Activated CD8-positive, alpha-beta memory T cell treated with anti-CD3 and anti-CD28 coated beads, Interleukin-2, amount 50 U/mL, for 48 hours (primary cell): ENCODE measurements at regions not wholly inside any gene's neighbourhood (a gene's known extent, or its start where the extent isn't known, plus 50 kb on each side); places are given as distances from the start of the nearest gene placed in this dataset.
"Not testable (repeated sequence)": the region's sequence is repeated elsewhere in the genome, so short reads cannot be mapped to it uniquely, and the experiment has no call there.

Experiments
- DNase-seq: peaks from one replicate; pipeline ENCODE4 v3.0.0-alpha.2; 2020

DNA sequence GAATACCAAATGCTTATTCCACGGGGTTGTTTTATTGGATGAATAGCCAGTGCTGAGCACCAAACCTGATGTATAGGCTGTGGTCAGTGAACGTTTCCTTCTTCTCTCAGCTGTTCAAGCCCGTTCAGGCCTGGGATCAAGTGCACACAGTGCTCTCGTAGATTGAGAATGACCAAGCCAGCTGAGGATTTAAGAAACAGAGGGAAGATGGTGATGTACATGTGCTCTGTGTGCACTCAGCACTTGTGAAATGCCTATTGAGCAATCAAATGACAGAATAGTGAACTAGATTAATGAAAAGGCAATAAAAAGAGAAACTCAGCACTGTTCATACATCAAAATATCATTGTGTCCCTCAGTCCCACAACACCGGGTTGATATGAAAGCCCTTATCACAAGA, 302.5 kb downstream of the BMPER start:
- DNase-seq = no peak

DNA sequence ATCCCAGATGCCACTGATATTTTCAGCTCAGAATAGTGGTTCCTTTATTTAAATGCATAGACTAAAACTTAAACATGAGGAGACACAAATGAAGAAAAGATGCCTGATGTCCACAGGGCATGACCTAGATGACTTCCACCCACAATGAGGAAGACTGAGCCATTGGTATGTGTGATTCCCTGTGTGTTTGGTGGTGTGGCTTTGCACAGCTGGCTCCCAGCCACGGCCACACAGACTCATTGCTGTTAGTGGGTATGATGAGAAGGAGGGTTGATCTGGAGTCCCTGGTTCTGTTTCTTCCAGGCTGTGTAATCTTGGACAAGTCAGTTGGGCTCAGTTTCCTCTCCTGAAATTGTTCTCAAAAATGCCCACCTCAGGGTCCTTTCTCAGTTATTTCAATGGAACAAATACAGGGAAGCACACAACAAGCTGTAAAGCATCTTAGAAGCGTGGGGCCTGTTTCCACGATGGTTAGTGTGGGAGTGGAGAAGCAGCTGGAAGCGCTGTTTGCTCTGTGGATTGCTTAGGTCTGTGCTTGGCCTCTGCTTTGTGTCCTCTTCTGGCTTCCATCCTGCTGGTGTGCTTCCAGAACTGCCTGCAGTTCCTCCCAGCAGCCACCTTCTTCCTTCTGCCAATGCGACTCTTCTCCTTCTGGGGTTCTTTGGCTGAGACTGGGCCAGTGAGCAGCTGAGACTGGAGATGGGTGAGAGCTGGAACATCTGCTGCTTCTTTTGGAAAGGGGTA, 303.7 kb downstream of the BMPER start:
- DNase-seq = no peak

DNA sequence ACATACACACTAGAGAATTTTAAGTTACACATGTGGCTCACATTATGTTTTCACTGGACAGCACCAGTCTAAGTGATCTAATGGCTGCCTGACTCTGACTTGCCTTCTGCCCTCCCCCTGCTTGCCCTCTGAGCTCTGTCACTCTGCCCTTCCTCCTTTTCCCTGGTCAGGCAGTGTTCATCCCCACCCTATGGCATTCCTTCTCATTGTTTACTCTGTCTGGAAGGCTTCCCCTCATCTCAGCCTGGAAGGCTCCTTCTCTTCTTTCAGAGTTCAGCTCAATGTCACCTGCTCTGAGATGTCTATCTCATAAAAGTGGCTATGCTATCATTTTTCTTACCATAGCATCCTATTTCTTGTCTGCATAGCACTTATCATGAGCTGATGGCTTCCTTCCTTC, 305.7 kb downstream of the BMPER start:
- no peak for DNase-seq

DNA sequence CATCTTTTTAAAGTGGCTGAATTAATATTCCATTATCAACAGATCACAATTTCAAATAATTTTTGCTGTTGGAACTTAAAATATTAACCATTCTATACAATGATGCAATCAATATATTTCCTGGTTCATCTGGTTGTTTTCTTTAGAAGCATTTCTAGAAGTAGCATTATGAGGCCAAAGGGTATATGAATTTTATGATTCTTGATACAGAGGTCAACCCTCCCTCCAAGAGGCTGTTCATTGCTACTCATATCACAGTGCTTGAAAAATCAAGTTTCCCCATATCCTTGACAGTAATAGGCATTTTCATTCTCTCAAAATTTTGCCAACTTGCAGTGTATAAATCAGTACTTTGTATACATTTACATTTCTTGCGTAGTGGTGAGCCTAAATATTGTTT, 312.6 kb downstream of the BMPER start:
- no peak for DNase-seq

DNA sequence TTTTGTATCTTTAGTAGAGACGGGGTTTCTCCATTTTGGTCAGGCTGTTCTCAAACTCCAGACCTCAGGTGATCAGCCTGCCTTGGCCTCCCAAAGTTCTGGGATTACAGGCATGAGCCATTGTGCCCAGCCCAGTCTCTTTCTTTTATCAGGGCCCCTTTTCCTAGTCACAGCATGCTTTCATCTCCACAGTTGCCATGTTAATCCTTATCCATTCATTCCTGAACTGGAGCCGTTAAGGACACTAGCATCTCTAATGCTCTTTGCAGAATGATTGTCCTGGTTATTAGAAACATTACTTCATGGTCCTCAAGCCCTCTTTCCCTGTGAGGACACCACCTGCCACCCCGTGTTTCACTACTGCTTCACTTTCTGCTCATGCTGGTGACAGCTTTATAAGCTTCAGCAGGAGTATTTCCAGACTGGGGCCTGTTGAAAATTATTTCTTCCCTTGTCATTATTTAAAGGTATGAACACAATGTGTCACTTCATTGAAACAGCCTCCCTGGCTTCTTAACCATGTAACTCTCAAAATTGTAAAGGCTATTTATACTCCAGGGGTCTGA, 313.9 kb downstream of the BMPER start:
- DNase-seq = no peak

DNA sequence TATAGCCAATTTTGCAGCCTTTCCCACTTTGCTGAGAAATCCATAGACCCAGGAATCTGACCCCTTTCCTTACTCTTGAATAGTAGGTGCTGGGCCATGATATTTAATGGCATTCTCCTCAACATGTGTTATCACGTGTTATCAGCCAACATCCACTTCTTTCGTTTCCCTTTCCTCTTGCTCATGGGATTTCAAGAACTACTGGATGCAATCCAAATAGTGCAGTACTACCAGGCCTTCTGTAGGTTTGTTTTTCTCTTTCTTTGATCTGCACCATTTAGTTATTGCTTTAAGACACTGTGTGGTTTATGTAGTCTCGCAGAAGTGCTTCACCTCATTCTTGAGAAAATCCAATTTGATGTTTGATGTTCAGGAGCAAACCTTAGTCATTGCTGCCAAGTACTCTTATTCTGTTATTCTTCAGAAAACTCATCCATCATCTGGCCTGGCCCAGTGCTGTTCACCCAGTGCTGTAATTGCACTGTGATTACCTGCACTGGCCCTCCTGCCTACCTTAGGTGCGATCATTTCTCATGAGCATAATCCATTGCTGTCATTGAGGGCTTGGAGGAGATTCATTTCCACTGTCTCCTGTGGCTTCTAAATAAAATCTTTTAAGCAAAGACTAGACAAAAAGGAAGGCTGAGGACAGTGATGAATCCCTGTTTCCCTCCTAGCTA, 315.3 kb downstream of the BMPER start:
- DNase-seq = no peak

DNA sequence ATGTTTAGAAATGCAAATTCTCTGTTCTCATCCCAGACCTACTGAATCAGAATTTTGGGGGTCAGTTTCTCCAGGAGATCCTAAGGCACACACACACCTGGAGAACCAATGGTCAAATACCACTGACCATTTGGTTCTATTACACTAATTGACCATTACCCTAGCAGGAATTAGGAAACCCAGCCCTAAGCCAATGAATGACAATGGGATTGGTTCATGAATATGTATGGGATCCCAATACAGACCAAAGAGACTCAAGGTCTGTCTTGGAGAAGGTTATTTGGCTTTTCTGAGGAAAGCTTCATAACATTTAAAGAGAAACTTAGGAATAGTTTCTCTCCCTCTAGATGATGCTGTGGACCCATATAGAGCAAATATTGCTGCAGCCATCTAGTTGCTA, 317.0 kb downstream of the BMPER start:
- DNase-seq = no peak

DNA sequence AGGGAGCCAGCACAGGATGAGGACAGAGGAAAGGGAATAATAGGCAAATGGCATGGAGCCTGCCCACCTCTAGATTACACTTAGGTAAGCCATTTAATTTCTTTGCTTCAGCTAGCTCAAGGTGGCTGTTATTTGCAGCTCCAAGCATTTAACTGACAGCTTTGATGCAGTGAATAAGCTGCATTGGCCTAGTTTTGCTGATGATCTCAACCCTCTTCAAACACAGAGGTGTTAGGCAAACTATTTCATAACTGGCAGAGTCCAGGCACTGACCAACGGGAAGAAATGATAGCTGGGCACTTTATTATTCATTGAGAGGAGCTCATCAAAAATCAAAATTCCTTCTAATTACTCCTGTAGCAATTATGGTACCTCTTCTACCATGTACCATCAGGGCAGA, 317.4 kb downstream of the BMPER start:
- no peak for DNase-seq

DNA sequence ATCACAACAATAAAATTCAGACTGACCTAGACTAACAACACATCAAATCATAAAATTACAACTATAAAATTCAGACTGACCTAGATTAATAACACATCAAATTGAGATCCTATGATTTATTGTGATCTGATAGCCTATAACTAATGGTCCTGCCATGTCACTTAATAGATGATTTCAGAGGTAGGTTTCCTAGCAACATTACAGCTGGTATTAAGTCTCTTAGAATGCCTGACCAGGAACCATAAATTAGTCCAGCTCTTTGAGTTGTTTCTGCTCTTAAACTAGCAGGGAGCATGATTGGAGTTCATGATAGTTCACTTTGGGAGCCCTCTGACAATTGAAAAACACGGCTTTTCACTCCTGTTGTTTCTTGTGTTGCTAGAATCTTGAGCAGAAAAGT, 318.9 kb downstream of the BMPER start:
- DNase-seq = no peak

DNA sequence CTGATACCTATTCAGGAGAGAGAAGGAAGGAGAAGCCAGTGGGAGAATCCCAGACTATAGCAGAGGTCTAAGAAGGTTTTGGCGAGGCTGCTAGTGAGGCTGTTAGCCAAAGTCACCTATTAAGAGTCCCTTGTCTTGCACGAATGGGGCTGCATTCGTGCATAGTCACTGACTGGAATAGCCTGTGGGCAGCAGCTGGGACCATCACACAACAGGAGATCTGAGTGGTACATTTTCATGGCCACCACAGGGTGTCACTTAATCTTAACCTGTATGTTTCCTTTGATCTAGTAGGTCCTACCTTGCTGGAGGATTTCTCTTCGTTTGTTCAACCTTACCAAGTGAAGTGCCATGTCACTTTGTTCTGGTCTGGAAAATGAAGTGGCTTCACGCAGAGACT, 319.9 kb downstream of the BMPER start:
- no peak for DNase-seq

DNA sequence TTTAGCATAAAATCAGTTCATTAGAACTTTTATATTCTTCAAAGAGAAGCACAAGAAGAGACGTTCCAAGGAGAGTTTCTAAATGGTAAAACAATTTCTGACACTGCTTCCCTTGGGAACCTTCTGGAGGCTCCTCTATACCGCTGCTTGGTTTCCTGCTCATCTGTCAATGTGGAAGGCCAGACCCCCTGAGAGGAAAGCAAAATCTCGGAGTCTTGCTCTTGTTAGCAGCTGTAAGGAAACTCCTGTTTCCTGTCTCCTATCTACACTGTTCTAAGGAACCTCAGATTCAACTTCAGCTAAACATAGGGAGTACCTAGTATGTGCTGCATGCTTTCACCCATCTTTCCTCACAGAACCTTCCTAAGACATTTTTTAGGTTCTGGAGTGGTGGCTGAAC, 322.2 kb downstream of the BMPER start:
- DNase-seq = no peak

DNA sequence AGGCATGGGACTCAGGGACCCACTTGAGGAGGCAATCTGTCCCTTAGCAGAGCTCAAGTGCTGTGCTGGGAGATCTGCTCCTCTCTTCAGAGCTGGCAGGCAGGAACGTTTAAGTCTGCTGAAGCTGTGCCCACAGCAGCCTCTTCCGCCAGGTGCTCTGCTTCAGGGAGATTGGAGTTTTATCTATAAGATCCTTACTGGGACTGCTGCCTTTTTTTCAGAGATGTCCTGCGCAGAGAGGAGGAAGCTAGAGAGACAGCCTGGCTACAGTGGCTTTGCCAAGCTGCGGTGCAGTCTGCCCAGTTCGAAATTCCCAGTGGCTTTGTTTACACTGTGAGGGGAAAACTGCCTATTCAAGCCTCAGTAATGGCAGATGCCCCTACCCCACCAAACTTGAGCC, 329.8 kb downstream of the BMPER start:
- DNase-seq = not testable (repeated sequence)

DNA sequence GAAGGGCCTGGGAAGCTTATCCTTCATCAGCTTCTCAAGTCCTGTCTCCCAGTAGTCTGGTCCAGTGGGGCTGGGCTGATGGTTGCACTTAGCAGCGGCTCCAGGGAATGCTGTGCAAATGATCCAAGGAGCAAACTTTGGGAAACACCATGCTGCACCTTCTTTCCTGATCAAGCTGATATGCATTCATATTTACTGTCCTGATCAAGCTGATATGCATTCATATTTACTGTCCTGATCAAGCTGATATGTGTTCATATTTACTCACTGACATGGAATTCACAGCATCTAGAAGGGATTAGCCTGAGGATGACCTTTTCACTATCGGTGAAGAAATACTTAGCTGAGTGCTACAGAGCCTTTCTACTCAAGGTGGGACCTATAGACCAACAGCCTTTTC, 330.7 kb downstream of the BMPER start:
- DNase-seq = no peak

DNA sequence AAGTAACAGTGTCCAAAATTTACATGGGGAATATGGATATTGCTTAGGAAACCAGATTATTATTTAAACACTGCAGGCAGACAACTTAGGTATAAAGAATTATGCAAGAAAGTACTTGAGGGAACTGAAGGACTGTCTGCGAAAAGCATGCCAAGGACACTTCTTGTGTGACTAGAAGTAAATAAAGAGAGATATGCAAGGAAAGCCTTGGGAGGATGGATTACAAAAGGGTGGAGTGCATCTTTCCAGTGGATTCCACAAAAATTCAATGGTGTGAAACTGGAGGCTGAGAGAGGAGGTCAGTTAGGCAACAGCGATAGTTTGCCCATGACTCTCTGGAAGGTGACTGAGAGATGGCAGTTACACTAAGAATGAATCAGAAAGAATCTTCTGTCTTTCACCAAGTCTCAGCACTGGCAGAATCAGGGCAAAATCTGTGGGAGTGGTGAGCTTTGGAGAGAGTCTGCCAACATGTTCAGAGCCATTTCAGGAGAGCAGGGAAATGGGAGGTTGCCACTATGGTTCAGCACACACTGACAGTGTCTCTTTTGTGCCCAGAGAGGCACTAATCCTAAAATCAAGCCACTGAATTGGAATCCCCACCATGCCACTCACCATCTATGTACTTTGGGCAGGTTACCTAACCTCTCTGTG, 331.6 kb downstream of the BMPER start:
- DNase-seq = no peak

DNA sequence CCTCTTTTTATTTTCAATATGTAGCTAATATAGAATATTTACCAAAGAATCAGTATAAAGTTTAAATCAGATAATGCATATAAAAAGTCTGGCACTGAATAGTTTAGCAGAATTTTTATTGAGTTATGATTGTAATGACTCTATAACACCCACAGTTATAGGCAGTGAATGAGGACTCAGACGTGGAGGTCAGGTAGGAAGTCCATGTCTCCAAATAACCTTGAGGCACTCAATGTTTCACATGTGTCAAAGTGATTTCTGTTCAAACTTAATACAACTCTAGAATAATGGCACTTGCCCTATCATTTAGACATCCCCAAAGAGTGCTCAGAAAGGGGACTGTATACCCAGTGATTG, 332.1 kb downstream of the BMPER start:
- no peak for DNase-seq

DNA sequence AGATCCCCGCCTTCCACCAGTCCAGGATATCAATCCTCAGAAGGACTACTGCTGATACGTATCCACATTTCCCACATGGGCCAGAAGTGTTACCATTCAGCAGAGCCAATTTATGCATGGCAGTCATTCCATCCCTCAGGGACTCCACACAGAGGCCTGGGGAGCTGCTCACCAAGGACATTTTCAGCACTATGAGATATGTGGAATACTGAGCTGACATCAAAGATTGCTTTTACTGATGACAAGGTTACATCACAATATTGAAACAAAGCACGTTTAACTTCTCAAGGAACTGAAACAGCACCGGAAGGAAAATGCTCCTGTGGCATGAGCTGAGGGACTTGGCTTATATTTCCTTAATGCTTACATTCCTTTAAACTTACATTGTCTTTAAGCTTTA, 335.1 kb downstream of the BMPER start:
- no peak for DNase-seq

DNA sequence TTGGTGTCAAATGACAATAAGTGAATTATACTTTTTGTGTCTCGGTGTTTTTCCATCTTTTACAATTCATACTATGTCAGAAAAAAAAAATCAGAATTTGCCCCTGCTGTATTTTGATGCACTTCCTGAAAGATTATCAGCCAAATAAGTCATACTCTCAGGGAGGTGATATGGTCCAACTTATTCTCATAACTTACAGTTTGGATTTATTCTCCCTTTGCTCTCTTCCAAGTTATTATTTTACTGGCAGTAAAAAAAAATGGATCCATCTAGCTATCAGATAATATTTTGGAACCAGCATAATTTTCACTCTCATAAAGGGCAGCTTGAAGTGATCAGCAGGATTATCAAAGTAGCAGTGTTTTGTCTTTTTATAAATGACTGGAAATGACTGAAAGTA, 337.1 kb downstream of the BMPER start:
- no peak for DNase-seq

DNA sequence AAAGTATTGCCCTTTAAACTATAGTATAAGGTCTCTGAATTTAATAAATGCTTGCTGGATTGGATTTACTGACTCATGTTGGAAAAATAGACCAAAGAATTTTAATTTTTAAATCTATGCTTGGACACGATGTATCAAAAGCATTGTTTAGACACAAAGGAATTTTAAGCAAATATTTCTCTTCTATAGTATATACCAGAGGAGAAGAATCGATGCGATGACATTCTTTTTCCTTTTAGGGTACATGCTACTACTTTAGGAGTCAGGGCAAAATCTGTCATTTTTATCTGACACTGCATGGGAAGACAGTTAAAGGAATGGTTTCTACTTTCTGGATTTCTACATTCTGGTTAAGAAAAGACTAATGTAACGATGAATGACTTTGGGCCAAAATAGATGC, 339.9 kb downstream of the BMPER start:
- DNase-seq = no peak

DNA sequence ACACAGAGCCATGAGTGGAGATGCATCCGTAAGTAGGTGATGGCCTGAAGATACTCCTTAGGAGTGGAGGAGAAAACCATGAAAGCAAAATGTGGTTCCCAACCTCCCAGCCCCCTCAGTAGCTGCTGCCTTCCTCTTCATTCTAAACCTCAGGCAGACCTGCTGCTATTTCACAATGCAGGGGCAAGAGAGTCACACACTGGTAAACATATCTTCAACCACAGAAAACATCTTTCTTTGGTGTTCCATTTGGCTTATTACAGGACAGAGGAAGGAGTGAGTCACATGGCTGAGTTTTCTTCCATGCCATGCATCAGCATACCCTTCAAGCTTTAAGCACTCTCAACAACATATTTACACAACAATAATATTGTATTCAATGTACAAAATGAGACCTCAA, 342.1 kb downstream of the BMPER start:
- no peak for DNase-seq

DNA sequence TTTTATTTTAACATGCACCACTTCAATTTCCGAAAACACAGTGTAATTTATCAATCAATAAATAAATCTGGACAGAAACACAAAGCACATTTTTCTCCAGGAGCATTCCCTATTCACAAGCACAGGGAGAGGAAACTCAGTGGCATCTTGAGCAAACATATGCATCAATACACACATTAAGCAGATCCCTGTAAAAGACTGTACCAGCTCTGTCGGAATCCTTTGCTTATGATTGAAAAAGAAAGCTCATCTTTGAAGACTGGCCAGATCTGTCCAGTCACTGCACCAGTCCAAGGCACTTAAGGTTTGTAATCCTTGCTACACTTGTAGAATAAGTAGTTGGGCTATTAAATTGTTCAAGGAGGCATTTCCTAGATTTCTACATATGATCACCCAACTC, 343.9 kb downstream of the BMPER start:
- no peak for DNase-seq

DNA sequence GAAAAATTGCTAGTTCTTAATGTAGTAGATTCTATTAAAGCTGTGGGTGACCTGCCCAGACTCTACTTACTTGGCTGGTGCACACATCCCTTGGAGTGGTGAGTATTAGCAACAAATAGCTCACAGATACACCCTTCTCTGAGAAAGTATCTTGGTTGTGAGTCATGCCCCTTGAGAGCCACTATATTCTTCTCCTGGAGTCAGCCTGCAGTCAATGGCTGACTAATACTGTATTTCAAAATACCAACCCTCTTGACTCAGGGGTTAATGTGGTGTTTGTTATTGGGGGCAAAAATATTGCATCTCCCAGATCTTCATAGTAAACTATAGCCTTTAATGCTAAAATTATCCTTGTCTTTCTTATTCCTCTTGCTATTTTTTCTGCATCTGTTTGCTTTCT, 354.9 kb downstream of the BMPER start:
- DNase-seq = no peak

DNA sequence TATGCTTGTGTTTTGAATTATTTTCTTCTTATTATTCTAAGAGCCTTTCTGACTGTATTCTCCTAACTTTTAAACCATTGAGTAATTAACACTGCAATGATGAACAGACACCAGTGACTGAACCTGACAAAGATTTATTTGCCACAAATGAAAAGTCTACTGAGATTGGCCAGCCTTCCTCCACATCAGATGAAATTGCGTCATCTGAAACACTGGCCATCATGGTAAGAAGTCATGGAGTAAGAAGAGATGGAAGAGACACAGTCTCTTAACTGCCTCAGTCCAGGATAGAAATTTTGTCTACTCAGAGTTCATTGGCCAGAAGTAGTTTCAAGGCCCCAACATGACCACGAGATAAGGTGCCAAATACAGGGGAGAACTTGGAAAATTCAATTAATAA, 357.8 kb downstream of the BMPER start:
- DNase-seq = no peak

DNA sequence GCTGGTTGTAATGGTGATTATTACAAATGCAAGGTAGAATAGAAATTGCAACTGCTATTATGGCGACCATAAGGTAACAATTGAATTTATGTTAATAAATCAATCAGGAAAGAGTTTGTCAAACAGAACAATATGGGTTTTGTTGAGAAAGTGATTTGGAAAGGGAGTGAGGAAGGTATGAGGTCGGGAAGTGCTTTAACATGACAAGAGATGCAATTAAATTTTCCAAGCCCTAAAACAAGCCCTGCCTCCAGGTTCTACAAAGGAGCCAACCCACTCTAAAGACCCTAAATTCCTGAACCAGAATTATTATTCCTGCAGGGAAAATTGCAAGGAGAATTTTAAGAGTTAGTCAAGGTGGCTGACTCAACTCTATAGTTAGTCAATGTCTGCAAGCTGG, 363.7 kb downstream of the BMPER start:
- no peak for DNase-seq

DNA sequence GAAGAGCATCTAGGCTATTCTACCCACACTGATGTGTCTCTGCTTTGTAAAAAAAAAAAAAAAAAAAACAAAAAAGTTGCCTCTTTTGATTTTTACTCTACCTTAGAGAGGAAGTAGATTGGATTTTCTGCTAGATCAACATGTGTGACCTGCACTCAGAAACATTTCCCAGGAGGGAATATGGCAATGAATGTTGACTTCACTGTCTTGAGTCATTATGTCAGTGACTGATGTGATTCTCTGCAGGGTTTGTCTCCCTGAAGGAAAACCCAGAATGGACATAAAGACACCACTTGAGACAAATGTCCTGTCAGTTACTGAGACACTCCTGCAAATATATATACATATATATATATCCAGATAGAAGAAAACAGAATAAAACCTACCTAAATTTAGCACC, 370.3 kb downstream of the BMPER start:
- DNase-seq = no peak
